ENCODE measurements at regions not wholly inside any gene's neighbourhood (a gene's known extent, or its start where the extent isn't known, plus 50 kb on each side); places are given as distances from the start of the nearest gene placed in this dataset.
"Not testable (repeated sequence)": the region's sequence is repeated elsewhere in the genome, so short reads cannot be mapped to it uniquely, and the experiment has no call there.

GRCh38 chr5:152066784-152067183 lies 142.1 kb upstream of the GLRA1 start:
- Mint-ChIP-seq H3K27me3 (no peaks in the 10 kb centered on the region), H3K4me3 (no peak overlapping the region), H3K27ac (no peak overlapping the region), H3K36me3 (ENCODE audit: low read depth) (no peaks in the 10 kb centered on the region), H3K4me1 (no peaks in the 10 kb centered on the region), H3K9me3 (ENCODE audit: low read depth) (no peaks in the 10 kb centered on the region)
- intact Hi-C loops (cut with DNase I, micrococcal nuclease), result no loop called here
- DNase-seq, result no peak
- CTCF ChIA-PET, result no interaction called here
- ATAC-seq, result no peak
- POLR2A ChIA-PET, result no interaction called here

GRCh38 chr5:152063004-152063403 lies 138.4 kb upstream of the GLRA1 start:
- Mint-ChIP-seq H3K4me1 (no peaks in the 10 kb centered on the region), H3K4me3 (no peak overlapping the region), H3K27me3 (no peaks in the 10 kb centered on the region), H3K27ac (no peak overlapping the region), H3K9me3 (ENCODE audit: low read depth) (no peaks in the 10 kb centered on the region), H3K36me3 (ENCODE audit: low read depth) (no peaks in the 10 kb centered on the region)
- DNase-seq (no peak), ATAC-seq (no peak)
- ChIA-PET POLR2A (no interaction called here), CTCF (interaction anchor here (1.3 kb wide), 1 partner anchor 80 kb away, joined by 3 read pairs; no protein-coding TSS in a partner anchor)
- intact Hi-C loops (cut with DNase I, micrococcal nuclease), result no loop called here

GRCh38 chr5:152061095-152061494 lies 136.4 kb upstream of the GLRA1 start:
- Mint-ChIP-seq H3K36me3 (ENCODE audit: low read depth) (no peaks in the 10 kb centered on the region), H3K27ac (no peak overlapping the region), H3K27me3 (no peaks in the 10 kb centered on the region), H3K9me3 (ENCODE audit: low read depth) (no peaks in the 10 kb centered on the region), H3K4me3 (no peak overlapping the region), H3K4me1 (no peaks in the 10 kb centered on the region)
- intact Hi-C loops (cut with DNase I, micrococcal nuclease), result no loop called here
- ChIA-PET CTCF (no interaction called here), POLR2A (no interaction called here)
- ATAC-seq (no peak), DNase-seq (no peak)

DNA sequence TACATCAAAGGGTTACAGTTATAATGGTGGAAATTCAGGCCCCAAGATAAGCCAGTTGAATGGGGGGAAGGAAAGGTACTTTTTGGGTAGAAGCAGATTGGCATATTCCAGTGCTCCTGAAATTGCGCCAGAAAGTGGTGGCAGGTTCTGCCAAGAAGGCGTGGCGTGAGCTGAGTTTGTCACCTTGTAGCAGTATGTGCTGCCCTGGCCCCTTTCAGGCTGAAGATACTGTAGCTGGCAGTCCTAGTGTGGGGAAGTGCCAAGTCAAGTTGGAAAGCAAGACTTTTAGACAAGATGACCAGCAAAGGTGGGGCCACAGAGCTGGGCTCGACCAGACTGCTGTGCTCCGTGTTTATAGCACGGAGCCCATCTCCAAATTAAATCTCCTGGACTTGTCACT lies 133.6 kb upstream of the GLRA1 start:
- Mint-ChIP-seq H3K27me3 (no peaks in the 10 kb centered on the region), H3K4me3 (no peak overlapping the region), H3K4me1 (no peaks in the 10 kb centered on the region), H3K36me3 (ENCODE audit: low read depth) (no peaks in the 10 kb centered on the region), H3K27ac (no peak overlapping the region), H3K9me3 (ENCODE audit: low read depth) (no peaks in the 10 kb centered on the region)
- intact Hi-C loops (cut with DNase I, micrococcal nuclease), result no loop called here
- DNase-seq (no peak), ATAC-seq (no peak)
- CTCF ChIA-PET, result no interaction called here
- POLR2A ChIA-PET, result no interaction called here

- H3K27ac Mint-ChIP-seq, result no peak overlapping the region
- no peaks in the 10 kb centered on the region for H3K4me1 Mint-ChIP-seq
- DNase-seq, result no peak
- no peak for ATAC-seq
- ChIA-PET POLR2A (no interaction called here), CTCF (interaction anchor here (0.5 kb wide), 1 partner anchor 44 kb away, joined by 3 read pairs; no protein-coding TSS in a partner anchor)
- no peaks in the 10 kb centered on the region for H3K27me3 Mint-ChIP-seq
- intact Hi-C loops (cut with DNase I, micrococcal nuclease), result no loop called here
- no peak overlapping the region for H3K4me3 Mint-ChIP-seq
- H3K36me3 Mint-ChIP-seq (ENCODE audit: low read depth), result no peaks in the 10 kb centered on the region
- peaks cover 3% of the 10 kb centered on the region for H3K9me3 Mint-ChIP-seq (ENCODE audit: low read depth)
Measured at GRCh38 chr5:152056931-152057330, 132.3 kb upstream of the GLRA1 start.

- CTCF ChIA-PET, result no interaction called here
- POLR2A ChIA-PET, result no interaction called here
- H3K27ac Mint-ChIP-seq, result no peak overlapping the region
- no peaks in the 10 kb centered on the region for H3K27me3 Mint-ChIP-seq
- H3K36me3 Mint-ChIP-seq (ENCODE audit: low read depth), result no peaks in the 10 kb centered on the region
- intact Hi-C loops (cut with DNase I, micrococcal nuclease), result no loop called here
- peaks cover 20% of the 10 kb centered on the region for H3K9me3 Mint-ChIP-seq (ENCODE audit: low read depth)
- no peaks in the 10 kb centered on the region for H3K4me1 Mint-ChIP-seq
- H3K4me3 Mint-ChIP-seq, result no peak overlapping the region
- DNase-seq (no peak), ATAC-seq (no peak)
Measured at GRCh38 chr5:152052470-152052869, 127.8 kb upstream of the GLRA1 start.

- Mint-ChIP-seq H3K4me3 (no peak overlapping the region), H3K4me1 (no peaks in the 10 kb centered on the region), H3K27me3 (no peaks in the 10 kb centered on the region), H3K27ac (no peak overlapping the region), H3K9me3 (ENCODE audit: low read depth) (peaks cover 20% of the 10 kb centered on the region), H3K36me3 (ENCODE audit: low read depth) (no peaks in the 10 kb centered on the region)
- DNase-seq, result no peak
- ATAC-seq, result no peak
- ChIA-PET CTCF (interaction anchor here (0.6 kb wide), 1 partner anchor 298 kb away, joined by 4 read pairs; no protein-coding TSS in a partner anchor), POLR2A (no interaction called here)
- intact Hi-C loops (cut with DNase I, micrococcal nuclease), result no loop called here
Measured at GRCh38 chr5:152051499-152052454, 127.1 kb upstream of the GLRA1 start.

DNA sequence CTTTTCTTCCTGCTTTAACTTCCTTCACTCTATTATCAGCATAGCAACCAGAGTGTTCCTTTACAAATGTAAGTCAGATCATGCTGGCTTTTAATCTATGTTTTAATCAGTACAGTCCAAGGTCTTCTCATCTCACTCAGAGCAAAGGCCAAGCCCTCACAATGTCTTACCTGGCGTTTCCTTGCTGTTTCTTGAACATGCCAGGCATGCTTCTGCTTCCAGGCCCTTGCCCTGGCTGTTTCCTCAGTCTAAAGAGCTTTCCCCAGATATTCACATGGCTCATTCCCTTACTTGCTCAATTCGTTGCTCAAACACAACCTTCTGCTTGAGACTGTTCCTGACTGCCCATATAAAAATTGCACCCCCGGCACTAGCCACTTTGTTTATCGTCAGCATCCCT lies 121.7 kb upstream of the GLRA1 start:
- POLR2A ChIA-PET, result no interaction called here
- Mint-ChIP-seq H3K27ac (no peak overlapping the region), H3K27me3 (no peaks in the 10 kb centered on the region), H3K4me1 (no peaks in the 10 kb centered on the region), H3K9me3 (ENCODE audit: low read depth) (peaks cover 17% of the 10 kb centered on the region), H3K4me3 (no peak overlapping the region), H3K36me3 (ENCODE audit: low read depth) (no peaks in the 10 kb centered on the region)
- ATAC-seq (no peak), DNase-seq (no peak)
- CTCF ChIA-PET, result no interaction called here
- intact Hi-C loops (cut with DNase I, micrococcal nuclease), result no loop called here

- H3K4me3 Mint-ChIP-seq; H3K27ac Mint-ChIP-seq; intact Hi-C loops (cut with DNase I, micrococcal nuclease); POLR2A ChIA-PET; H3K36me3 Mint-ChIP-seq (ENCODE audit: low read depth); DNase-seq; ATAC-seq; CTCF ChIA-PET; H3K27me3 Mint-ChIP-seq; H3K9me3 Mint-ChIP-seq (ENCODE audit: low read depth): not testable (repeated sequence)
- peaks cover 14% of the 10 kb centered on the region for H3K4me1 Mint-ChIP-seq
Measured at GRCh38 chr5:152038856-152039255, 114.2 kb upstream of the GLRA1 start.

DNA sequence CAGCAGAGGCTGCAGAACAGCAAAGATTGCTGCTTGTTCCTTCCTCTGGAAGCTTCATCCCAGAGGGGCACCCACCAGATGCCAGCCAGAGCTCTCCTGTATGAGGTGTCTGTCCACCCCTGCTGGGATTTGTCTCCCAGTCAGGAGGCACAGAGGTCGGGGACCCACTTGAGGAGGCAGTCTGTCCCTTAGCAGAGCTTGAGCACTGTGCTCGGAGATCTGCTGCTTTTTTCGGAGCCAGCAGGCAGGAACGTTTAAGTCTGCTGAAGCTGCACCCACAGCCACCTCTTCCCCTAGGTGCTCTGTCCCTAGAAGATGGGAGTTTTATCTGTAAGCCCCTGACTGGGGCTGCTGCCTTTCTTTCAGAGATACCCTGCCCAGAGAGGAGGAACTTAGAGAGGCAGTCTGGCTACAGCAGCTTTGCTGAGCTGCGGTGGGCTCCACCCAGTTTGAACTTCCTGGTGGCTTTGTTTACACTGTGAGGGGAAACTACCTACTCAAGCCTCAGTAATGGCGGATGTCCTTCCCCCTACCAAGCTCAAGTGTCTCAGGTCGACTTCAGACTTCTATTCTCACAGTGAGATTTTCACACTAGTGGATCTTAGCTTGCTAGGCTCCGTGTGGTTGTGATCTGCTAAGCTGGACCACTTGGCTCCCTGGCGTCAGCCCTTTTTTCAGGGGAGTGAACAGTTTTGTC lies 101.8 kb upstream of the GLRA1 start:
- CTCF ChIA-PET, result interaction anchor here (1.5 kb wide), 1 partner anchor 117 kb away, joined by 5 read pairs; no protein-coding TSS in a partner anchor
- Mint-ChIP-seq H3K9me3 (ENCODE audit: low read depth) (peaks cover 39% of the 10 kb centered on the region), H3K27ac (peak overlapping the region; percentile 82), H3K36me3 (ENCODE audit: low read depth) (peaks cover 29% of the 10 kb centered on the region), H3K4me1 (peaks cover 29% of the 10 kb centered on the region)
- intact Hi-C loops (cut with DNase I, micrococcal nuclease); H3K27me3 Mint-ChIP-seq; H3K4me3 Mint-ChIP-seq; POLR2A ChIA-PET: not testable (repeated sequence)
- DNase-seq (peak; percentile 46), ATAC-seq (peak; percentile 19)

DNA sequence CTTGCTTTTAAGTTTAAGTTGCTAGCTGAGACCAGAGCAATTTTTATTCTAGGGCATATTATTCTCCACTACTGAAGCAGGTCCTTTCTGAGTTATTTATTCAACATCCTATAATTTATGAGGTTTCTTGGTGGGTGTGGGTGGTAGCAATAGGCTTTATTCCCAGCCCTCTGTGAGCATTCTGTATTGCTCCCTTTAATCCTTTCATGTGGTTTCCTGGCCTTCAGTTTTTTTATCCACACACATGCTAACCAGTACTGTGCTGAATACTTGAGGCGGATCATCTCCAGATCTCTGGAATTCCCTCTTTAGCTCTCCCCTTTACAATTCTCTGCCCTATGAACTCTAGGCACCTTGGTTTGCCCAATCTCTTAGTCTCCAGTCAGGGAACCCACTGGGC lies 91.8 kb upstream of the GLRA1 start:
- ATAC-seq (no peak), DNase-seq (no peak)
- CTCF ChIA-PET, result no interaction called here
- no peak overlapping the region for H3K4me3 Mint-ChIP-seq
- H3K9me3 Mint-ChIP-seq (ENCODE audit: low read depth), result peaks cover 12% of the 10 kb centered on the region
- H3K4me1 Mint-ChIP-seq, result no peaks in the 10 kb centered on the region
- POLR2A ChIA-PET, result no interaction called here
- intact Hi-C loops (cut with DNase I, micrococcal nuclease), result no loop called here
- H3K27me3 Mint-ChIP-seq, result no peaks in the 10 kb centered on the region
- peaks cover 4% of the 10 kb centered on the region for H3K36me3 Mint-ChIP-seq (ENCODE audit: low read depth)
- H3K27ac Mint-ChIP-seq, result no peak overlapping the region

All from activated CD4-positive, alpha-beta T cell treated with anti-CD3 and anti-CD28 coated beads for 36 hours (primary cell).